Loucy (cell line): ENCODE measurements at regions not wholly inside any gene's neighbourhood (a gene's known extent, or its start where the extent isn't known, plus 50 kb on each side); places are given as distances from the start of the nearest gene placed in this dataset.

ENCODE experiments used
- CTCF ChIP-seq: fragments of 200-600 bp; sonication (generic); conservative IDR thresholded peaks from 2 replicates; pipeline ENCODE4 v1.5.1; 2014; ENCODE audit warnings: mild to moderate bottlenecking, antibody characterized with exemption, low read length
- EZH2phosphoT487 ChIP-seq: fragments of 200-600 bp; IDR thresholded peaks from 2 replicates; pipeline ENCODE4 v1.6.1; 2018; ENCODE audit warnings: antibody characterized with exemption, mild to moderate bottlenecking, moderate library complexity, borderline replicate concordance

GRCh38 chr4:14359991-14360390, 642.3 kb upstream of the CPEB2 start:
- TF ChIP-seq CTCF (no peak), EZH2phosphoT487 (no peak)
